K562 (cell line): ENCODE measurements at regions not wholly inside any gene's neighbourhood (a gene's known extent, or its start where the extent isn't known, plus 50 kb on each side); places are given as distances from the start of the nearest gene placed in this dataset.

Experiments
- BRD4 ChIP-seq: fragments of 200-600 bp; sonication (generic); IDR thresholded peaks from 2 replicates; pipeline ENCODE4 v1.6.1; 2017; ENCODE audit warnings: inconsistent platforms
- CHD1 ChIP-seq: fragments of 200-600 bp; sonication (generic); IDR thresholded peaks from one replicate; pipeline ENCODE4 v1.6.1; 2012; ENCODE audit warnings: mild to moderate bottlenecking, moderate library complexity, low read length, inconsistent platforms
- GATAD2B ChIP-seq: fragments of 450-650 bp; IDR thresholded peaks from 2 replicates; pipeline ENCODE4 v1.6.1; 2017; ENCODE audit warnings: mild to moderate bottlenecking, borderline replicate concordance
- POLR2A ChIP-seq: fragments of 450-650 bp; conservative IDR thresholded peaks from 2 replicates; pipeline ENCODE4 v1.6.1; 2016
- TF ChIP-seq, protein P1 (sequence below), 3 experiments: IDR thresholded peaks in 2 of 3; conservative IDR thresholded peaks in 1 of 3; 2 replicates each; pipeline ENCODE4 v1.5.1; 2011 to 2012; ENCODE audit warnings: low read length in 3 of 3, mild to moderate bottlenecking in 3 of 3, control low read depth in 2 of 3, improper control_type of control experiment in 1 of 3, inconsistent platforms in 1 of 3, low read depth in 1 of 3, mixed read lengths in 1 of 3, moderate library complexity in 1 of 3; ENCODE audit not compliant: insufficient read depth in 2 of 3
- TF ChIP-seq, protein P2 (sequence below): sonication (generic); formaldehyde crosslinking; IDR thresholded peaks from 2 replicates; pipeline ENCODE4 v1.9.0; 2022; ENCODE audit warnings: mild to moderate bottlenecking, missing genetic modification reagents
- TF ChIP-seq, protein P3 (sequence below): sonication (generic); formaldehyde crosslinking; IDR thresholded peaks from 2 replicates; pipeline ENCODE4 v1.8.1; 2023; ENCODE audit warnings: mild to moderate bottlenecking, missing genetic modification reagents, moderate library complexity
- TF ChIP-seq, protein P4 (sequence below): sonication (generic); formaldehyde crosslinking; IDR thresholded peaks from 2 replicates; pipeline ENCODE4 v1.8.0; 2023; ENCODE audit warnings: missing genetic modification reagents, mild to moderate bottlenecking, borderline replicate concordance
- TF ChIP-seq, protein P5 (sequence below), 2 experiments: fragments of 450-650 bp; IDR thresholded peaks; 2 replicates each; pipeline ENCODE4 v1.6.1; 2016; ENCODE audit warnings: mild to moderate bottlenecking in 2 of 2, borderline replicate concordance in 1 of 2, low read depth in 1 of 2, moderate library complexity in 1 of 2

DNA sequence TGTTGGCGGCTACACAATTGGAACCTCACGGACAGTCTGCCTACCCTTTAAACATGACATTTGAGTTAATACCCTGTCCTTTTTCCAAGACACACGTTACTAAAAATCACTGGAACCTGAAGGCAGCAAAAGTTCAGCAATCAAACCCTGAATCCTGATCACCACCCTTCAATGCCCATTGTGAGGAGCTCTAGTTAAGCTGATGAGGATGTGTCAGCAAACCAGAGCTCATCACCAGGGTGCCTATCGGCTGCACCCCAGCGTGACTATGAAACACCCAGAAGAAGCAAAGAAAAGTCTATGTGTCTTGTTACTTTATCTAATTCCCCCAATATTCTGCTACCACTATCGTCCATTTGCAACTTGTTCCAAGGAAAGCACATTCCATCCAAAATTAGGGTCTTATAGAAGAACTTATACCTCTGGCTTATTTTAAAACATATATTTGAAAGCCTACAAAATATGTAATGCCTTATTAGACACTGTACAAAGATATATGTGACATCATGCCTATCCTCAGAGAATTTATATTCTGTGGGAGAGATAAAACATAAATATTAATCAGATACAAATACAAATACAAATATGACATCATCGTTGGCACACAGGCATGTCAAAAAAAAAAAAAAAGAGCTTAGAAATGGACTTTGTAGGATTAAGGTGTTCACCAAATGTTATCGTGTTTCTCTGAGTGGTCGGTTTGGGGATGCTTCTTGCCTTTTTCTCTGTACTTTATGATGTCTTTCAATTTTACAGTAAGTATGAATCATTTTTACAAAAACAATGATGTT, 219.7 kb upstream of the SETMAR start:
- TF ChIP-seq BRD4 (no peak), GATAD2B (no peak), CHD1 (no peak), POLR2A (no peak)
- TF ChIP-seq, protein P1, sequence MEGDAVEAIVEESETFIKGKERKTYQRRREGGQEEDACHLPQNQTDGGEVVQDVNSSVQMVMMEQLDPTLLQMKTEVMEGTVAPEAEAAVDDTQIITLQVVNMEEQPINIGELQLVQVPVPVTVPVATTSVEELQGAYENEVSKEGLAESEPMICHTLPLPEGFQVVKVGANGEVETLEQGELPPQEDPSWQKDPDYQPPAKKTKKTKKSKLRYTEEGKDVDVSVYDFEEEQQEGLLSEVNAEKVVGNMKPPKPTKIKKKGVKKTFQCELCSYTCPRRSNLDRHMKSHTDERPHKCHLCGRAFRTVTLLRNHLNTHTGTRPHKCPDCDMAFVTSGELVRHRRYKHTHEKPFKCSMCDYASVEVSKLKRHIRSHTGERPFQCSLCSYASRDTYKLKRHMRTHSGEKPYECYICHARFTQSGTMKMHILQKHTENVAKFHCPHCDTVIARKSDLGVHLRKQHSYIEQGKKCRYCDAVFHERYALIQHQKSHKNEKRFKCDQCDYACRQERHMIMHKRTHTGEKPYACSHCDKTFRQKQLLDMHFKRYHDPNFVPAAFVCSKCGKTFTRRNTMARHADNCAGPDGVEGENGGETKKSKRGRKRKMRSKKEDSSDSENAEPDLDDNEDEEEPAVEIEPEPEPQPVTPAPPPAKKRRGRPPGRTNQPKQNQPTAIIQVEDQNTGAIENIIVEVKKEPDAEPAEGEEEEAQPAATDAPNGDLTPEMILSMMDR (IDR thresholded peaks at IDR 0.05 in 2 of 3, conservative IDR thresholded peaks at IDR 0.05 in 1 of 3; ENCODE audit: insufficient read depth in 2 of 3, low read depth in 1 of 3, low read length in 3 of 3) = 0 out of 6 replicates have a peak, but pooled peaks of 1 of the 3 experiments have one; percentile 14
- TF ChIP-seq, protein P2, sequence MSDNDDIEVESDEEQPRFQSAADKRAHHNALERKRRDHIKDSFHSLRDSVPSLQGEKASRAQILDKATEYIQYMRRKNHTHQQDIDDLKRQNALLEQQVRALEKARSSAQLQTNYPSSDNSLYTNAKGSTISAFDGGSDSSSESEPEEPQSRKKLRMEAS = no peak
- TF ChIP-seq, protein P3, sequence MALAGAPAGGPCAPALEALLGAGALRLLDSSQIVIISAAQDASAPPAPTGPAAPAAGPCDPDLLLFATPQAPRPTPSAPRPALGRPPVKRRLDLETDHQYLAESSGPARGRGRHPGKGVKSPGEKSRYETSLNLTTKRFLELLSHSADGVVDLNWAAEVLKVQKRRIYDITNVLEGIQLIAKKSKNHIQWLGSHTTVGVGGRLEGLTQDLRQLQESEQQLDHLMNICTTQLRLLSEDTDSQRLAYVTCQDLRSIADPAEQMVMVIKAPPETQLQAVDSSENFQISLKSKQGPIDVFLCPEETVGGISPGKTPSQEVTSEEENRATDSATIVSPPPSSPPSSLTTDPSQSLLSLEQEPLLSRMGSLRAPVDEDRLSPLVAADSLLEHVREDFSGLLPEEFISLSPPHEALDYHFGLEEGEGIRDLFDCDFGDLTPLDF (CRISPR knock-in tag) = no peak
- TF ChIP-seq, protein P4, sequence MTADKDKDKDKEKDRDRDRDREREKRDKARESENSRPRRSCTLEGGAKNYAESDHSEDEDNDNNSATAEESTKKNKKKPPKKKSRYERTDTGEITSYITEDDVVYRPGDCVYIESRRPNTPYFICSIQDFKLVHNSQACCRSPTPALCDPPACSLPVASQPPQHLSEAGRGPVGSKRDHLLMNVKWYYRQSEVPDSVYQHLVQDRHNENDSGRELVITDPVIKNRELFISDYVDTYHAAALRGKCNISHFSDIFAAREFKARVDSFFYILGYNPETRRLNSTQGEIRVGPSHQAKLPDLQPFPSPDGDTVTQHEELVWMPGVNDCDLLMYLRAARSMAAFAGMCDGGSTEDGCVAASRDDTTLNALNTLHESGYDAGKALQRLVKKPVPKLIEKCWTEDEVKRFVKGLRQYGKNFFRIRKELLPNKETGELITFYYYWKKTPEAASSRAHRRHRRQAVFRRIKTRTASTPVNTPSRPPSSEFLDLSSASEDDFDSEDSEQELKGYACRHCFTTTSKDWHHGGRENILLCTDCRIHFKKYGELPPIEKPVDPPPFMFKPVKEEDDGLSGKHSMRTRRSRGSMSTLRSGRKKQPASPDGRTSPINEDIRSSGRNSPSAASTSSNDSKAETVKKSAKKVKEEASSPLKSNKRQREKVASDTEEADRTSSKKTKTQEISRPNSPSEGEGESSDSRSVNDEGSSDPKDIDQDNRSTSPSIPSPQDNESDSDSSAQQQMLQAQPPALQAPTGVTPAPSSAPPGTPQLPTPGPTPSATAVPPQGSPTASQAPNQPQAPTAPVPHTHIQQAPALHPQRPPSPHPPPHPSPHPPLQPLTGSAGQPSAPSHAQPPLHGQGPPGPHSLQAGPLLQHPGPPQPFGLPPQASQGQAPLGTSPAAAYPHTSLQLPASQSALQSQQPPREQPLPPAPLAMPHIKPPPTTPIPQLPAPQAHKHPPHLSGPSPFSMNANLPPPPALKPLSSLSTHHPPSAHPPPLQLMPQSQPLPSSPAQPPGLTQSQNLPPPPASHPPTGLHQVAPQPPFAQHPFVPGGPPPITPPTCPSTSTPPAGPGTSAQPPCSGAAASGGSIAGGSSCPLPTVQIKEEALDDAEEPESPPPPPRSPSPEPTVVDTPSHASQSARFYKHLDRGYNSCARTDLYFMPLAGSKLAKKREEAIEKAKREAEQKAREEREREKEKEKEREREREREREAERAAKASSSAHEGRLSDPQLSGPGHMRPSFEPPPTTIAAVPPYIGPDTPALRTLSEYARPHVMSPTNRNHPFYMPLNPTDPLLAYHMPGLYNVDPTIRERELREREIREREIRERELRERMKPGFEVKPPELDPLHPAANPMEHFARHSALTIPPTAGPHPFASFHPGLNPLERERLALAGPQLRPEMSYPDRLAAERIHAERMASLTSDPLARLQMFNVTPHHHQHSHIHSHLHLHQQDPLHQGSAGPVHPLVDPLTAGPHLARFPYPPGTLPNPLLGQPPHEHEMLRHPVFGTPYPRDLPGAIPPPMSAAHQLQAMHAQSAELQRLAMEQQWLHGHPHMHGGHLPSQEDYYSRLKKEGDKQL = no peak
- TF ChIP-seq, protein P5, sequence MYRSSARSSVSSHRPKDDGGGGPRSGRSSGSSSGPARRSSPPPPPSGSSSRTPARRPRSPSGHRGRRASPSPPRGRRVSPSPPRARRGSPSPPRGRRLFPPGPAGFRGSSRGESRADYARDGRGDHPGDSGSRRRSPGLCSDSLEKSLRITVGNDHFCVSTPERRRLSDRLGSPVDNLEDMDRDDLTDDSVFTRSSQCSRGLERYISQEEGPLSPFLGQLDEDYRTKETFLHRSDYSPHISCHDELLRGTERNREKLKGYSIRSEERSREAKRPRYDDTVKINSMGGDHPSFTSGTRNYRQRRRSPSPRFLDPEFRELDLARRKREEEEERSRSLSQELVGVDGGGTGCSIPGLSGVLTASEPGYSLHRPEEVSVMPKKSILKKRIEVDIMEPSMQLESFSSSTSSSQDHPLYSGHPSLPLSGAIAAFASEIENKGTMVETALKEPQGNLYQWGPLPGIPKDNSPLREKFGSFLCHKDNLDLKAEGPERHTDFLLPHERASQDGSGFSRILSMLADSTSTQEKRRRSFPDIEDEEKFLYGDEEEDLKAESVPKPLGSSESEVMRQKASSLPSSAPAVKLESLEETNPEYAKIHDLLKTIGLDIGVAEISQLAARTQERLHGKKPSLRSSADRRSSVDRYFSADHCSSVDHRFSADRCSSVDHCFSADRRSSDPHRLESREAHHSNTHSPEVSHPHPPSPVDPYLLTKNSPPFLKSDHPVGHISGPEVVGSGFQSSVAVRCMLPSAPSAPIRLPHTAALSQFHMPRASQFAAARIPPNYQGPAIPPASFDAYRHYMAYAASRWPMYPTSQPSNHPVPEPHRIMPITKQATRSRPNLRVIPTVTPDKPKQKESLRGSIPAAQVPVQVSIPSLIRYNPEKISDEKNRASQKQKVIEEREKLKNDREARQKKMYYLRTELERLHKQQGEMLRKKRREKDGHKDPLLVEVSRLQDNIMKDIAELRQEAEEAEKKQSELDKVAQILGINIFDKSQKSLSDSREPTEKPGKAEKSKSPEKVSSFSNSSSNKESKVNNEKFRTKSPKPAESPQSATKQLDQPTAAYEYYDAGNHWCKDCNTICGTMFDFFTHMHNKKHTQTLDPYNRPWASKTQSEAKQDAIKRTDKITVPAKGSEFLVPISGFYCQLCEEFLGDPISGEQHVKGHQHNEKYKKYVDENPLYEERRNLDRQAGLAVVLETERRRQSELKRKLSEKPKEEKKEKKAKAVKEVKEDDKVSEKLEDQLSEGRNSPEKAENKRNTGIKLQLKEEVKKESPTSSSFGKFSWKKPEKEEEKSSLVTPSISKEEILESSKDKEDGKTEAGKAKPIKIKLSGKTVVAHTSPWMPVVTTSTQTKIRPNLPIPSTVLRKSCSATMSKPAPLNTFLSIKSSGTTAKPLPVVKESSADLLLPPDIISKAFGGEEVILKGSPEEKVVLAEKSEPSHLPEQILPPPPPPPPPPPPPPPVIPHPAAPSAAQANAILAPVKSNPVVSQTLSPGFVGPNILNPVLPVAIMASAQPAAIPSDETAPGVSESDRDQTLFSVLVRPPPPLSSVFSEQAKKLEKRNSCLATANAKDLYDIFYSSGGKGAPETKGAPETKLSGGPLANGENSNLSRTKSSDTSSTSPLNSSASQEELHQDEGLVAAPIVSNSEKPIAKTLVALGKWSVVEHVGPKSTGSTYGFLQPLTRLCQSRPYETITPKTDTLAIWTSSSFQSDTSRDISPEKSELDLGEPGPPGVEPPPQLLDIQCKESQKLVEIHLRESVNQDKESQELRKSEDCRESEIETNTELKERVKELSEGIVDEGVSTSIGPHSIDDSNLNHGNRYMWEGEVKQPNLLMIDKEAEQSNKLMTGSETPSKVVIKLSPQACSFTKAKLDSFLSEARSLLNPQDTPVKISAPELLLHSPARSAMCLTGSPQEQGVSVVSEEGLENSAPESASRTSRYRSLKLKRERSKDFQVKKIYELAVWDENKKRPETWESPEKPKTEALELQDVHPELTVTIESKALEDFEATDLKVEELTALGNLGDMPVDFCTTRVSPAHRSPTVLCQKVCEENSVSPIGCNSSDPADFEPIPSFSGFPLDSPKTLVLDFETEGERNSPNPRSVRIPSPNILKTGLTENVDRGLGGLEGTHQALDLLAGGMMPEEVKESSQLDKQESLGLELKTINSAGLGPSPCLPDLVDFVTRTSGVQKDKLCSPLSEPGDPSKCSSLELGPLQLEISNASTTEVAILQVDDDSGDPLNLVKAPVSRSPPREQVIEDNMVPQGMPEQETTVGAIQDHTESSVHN (IDR thresholded peaks at IDR 0.05; ENCODE audit: borderline replicate concordance in 1 of 2, low read depth in 1 of 2) = no peak
